ENCODE measurements at regions not wholly inside any gene's neighbourhood (a gene's known extent, or its start where the extent isn't known, plus 50 kb on each side); places are given as distances from the start of the nearest gene placed in this dataset.

DNA sequence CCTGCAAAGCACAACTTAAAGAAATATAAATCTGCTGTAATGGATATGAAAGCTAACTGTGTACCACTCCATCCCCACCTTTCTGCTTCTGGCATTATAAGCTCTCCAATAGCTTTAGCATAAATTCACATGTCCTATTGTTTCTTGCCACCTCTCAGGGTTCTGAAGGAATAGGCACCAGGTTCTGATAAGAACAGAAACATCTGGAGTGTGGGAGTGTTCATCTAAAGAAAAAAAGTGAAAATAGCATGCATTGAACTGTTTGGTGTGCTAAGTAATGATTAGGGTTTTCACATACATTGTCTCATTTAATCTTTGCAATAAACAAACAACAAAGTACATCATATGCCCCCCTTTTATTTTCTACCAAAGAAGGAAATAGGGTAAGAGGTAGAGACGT lies 72.3 kb downstream of the FAM76B start:
- H3K27ac ChIP-seq: no peak overlapping the region
- TF ChIP-seq ZFX (IDR thresholded peaks at IDR 0.05; ENCODE audit: borderline replicate concordance): no peak
- TF ChIP-seq, protein P1, sequence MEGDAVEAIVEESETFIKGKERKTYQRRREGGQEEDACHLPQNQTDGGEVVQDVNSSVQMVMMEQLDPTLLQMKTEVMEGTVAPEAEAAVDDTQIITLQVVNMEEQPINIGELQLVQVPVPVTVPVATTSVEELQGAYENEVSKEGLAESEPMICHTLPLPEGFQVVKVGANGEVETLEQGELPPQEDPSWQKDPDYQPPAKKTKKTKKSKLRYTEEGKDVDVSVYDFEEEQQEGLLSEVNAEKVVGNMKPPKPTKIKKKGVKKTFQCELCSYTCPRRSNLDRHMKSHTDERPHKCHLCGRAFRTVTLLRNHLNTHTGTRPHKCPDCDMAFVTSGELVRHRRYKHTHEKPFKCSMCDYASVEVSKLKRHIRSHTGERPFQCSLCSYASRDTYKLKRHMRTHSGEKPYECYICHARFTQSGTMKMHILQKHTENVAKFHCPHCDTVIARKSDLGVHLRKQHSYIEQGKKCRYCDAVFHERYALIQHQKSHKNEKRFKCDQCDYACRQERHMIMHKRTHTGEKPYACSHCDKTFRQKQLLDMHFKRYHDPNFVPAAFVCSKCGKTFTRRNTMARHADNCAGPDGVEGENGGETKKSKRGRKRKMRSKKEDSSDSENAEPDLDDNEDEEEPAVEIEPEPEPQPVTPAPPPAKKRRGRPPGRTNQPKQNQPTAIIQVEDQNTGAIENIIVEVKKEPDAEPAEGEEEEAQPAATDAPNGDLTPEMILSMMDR (IDR thresholded peaks at IDR 0.05): no peak

GRCh38 chr11:95716266-95716665 lies 73.3 kb downstream of the FAM76B start:
- TF ChIP-seq, protein P1 (IDR thresholded peaks at IDR 0.05): no peak
- no peak for TF ChIP-seq ZFX (IDR thresholded peaks at IDR 0.05; ENCODE audit: borderline replicate concordance)
- no peak overlapping the region for H3K27ac ChIP-seq

DNA sequence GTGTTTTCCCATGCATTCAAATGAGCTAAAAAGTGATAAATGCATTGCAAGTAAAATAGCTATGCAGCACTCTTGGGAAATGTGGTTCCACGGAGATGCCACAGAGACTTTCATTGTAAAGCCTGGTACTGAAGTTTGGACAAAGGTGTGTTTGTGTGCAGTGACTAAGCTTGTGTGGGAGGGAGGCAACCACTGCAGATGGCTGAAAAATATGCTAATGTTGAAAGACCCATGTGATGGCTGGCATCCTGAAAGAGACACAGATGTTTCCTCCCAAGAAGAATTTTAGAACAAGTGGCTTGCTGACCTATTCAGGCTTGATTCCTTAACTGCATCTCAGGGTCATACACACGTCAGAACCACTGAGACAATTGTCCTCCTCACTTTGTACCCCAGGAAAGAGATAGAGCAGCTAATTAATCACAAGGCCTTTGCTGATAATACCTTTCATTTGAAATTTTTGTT lies 73.8 kb downstream of the FAM76B start:
- no peak overlapping the region for H3K27ac ChIP-seq
- TF ChIP-seq ZFX (IDR thresholded peaks at IDR 0.05; ENCODE audit: borderline replicate concordance): no peak
- TF ChIP-seq, protein P1 (IDR thresholded peaks at IDR 0.05): no peak

DNA sequence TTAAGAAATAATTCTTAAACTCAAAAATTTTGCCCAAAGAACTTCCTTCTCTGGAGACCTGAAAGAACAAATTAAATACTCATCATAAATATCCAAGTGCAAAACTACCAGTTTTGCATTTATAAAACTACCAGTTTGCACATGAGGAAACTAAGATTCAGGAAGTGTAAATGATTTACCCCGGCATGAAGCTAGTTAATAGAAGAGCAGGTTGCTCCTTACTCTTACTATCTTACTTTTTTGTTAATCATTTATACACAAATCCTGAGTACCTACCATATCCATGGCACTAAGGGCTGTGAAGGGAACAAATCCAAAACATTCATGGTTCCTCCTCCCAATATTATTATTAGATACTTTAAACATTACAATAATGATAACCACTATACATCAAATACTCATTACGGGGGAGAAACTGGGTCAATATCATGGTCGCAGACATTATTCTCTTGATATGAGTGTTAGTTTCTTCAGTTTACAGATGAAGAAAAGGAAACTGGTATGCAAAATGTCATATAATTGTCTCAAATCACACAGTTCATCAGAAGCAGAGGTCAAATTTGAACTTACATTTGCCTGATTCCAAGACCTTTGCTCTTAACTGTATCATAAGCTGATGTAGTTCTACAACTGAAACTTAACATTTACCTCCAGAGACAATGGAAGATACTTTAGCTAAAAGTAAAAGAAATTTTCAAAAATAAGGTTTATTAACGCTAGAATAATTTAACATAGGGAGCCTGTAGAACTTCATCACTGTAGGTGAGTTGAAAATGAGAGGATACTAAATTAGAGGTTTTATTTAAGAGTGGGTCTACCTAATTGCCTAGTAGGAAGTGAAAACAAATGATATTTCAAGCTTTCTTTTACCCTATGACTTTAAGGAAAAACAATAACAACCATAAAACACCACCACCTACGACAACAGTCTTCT lies 74.5 kb downstream of the FAM76B start:
- TF ChIP-seq, protein P1 (IDR thresholded peaks at IDR 0.05): no peak
- no peak for TF ChIP-seq ZFX (IDR thresholded peaks at IDR 0.05; ENCODE audit: borderline replicate concordance)
- no peak overlapping the region for H3K27ac ChIP-seq

- TF ChIP-seq, protein P1 (IDR thresholded peaks at IDR 0.05): no peak
- TF ChIP-seq ZFX (IDR thresholded peaks at IDR 0.05; ENCODE audit: borderline replicate concordance): no peak
- no peak overlapping the region for H3K27ac ChIP-seq
Measured at GRCh38 chr11:95713428-95713827, 76.2 kb downstream of the FAM76B start.

GRCh38 chr11:95711945-95712221 lies 77.7 kb downstream of the FAM76B start:
- no peak overlapping the region for H3K27ac ChIP-seq
- TF ChIP-seq ZFX (IDR thresholded peaks at IDR 0.05; ENCODE audit: borderline replicate concordance): no peak
- TF ChIP-seq, protein P1 (IDR thresholded peaks at IDR 0.05): no peak

- TF ChIP-seq ZFX (IDR thresholded peaks at IDR 0.05; ENCODE audit: borderline replicate concordance): no peak
- TF ChIP-seq, protein P1 (IDR thresholded peaks at IDR 0.05): no peak
- no peak overlapping the region for H3K27ac ChIP-seq
Measured at GRCh38 chr11:95711162-95711944, 78.2 kb downstream of the FAM76B start.
